ENCODE measurements at regions not wholly inside any gene's neighbourhood (a gene's known extent, or its start where the extent isn't known, plus 50 kb on each side); places are given as distances from the start of the nearest gene placed in this dataset.

DNA sequence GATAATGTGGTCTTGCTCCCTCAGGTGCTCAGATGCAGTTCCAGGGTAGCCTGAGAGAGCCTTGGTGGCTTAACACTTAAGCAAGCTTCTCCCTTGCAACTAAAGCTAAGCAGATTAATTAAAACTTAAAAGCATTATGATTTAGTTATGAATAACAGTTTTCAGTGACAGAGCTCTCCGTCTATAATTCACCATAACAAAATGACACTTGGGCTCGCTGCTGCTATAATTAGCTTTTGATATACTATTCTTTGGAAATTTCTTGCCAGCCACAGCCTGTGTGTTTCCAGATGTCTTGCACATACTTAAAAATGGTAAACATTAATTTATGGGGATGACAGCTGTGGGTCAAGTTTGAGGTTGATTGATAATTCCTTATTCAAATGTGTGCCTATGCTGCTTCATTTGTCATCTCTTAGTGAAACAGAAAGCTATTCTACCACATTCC lies 380.5 kb downstream of the TFAP2B start:
- TF ChIP-seq CTCF (IDR thresholded peaks at IDR 0.05): no peak
- no peak for TF ChIP-seq POLR2AphosphoS5 (IDR thresholded peaks at IDR 0.05)

All from prostate gland (tissue), 2 donors.